DMS114 treated with DMSO at 0.1 percent for 48 hours (cell line): ENCODE measurements at regions not wholly inside any gene's neighbourhood (a gene's known extent, or its start where the extent isn't known, plus 50 kb on each side); places are given as distances from the start of the nearest gene placed in this dataset.
"Not testable (repeated sequence)": the region's sequence is repeated elsewhere in the genome, so short reads cannot be mapped to it uniquely, and the experiment has no call there.

Experiments
- DNase-seq: peaks from one replicate; lab custom pipeline; 2025; ENCODE audit not compliant: unreplicated experiment; lab: John Stamatoyannopoulos, UW

DNA sequence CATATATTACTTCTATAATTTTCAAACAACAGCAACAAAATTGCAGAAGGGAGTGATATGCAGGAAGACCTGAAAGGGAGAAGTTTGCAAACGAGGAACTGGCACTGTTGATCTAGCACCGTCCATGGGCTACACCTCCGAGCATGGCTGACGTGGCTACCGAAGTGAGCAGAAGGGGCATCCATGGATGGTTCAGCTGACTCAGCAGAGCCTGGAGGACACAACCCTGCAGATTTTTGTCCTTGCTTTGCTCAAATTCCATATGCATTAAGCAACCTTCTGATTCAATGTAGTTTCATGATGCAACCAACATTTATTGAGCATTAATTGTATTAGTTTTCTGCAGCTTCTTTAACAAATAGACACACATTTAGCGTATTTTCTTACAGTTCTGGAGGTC lies 191.2 kb downstream of the C1orf94 start:
- DNase-seq, result no peak

GRCh38 chr1:34369701-34370455 lies 193.2 kb downstream of the C1orf94 start:
- no peak for DNase-seq

GRCh38 chr1:34370748-34371147 lies 194.0 kb downstream of the C1orf94 start:
- DNase-seq, result no peak

- DNase-seq, result not testable (repeated sequence)
Measured at GRCh38 chr1:34371179-34371578, 194.5 kb downstream of the C1orf94 start.

- no peak for DNase-seq
Measured at GRCh38 chr1:34371829-34372532, 195.3 kb downstream of the C1orf94 start.

DNA sequence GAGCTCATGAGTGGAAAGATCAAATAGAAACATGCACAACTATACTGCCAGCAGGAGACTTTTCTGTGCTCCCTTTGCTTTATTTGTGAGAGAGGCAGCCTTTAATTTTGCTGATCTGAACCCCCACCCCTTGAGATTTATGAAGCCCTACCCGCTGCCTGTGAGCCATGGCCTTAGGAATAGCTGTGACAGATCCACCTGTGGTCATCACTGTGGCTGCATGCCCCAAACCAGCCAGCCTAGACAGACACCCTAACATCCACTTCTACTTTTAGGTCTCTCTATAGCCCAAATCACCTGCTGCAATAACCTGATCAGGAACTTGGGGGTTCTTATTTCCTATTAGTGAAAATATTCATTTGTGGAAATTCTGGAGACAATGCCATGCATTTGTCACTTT lies 196.2 kb downstream of the C1orf94 start:
- no peak for DNase-seq

- no peak for DNase-seq
Measured at GRCh38 chr1:34373912-34374311, 197.2 kb downstream of the C1orf94 start.

DNA sequence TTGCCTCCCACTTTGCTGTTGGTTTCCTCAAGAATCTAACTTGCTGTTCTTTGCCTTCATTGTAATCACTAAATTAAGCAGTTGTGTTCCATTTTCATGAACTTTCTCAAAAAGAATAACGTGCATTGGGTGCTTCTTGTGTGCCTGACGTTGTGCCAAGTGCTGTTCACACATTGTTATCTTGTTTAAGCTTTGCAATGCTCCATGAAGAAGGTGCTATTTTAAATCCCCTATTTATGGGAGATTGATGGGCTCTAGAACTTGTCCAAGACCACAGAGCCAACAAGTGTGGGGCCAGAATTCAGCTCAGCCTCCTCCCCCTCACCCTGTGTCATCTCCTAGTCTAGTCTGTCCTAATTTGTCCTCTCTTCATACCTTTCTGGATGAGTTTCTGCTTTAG lies 199.8 kb downstream of the C1orf94 start:
- DNase-seq, result no peak

DNA sequence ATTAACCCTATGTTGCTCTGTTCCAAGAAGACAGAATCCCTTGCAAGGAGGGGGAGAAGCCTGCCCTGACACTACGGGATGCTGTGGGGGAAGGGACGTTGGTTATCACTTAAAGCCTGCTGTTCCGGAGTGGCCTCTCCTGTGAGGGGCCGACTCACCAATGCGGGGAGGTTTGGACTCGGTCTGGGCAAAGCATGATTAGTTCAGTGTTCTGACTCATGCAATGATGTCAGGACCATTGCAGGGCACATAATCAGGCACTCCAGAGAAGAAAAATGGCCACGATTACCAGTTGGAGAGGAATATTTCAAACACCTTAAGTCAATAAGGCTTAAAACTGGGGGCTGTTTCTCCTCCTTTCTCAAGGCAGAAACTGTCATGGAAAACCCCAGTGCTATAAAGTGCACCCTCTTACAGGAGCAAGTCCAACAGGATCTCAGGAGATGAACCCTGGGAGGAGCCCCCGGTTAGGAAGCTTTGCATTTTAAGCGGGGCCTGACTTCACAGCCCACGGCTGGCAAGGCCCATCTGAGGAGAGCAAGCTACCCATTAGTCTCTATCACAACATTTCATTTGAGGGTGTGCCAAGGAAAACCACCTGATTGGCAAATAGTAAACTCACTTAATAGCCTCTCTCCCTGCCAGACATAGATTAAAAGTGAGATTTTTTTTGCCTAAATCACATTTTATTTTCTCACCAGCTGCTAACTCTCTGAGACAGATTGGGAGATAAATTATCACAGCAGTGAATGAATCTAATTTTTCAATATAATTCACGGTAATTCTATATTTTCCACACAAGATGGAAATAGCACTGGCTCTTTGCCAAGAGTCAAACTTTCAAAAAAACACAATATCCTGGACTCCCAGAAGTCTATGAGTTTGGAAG lies 202.5 kb downstream of the C1orf94 start:
- DNase-seq, result no peak

- no peak for DNase-seq
Measured at GRCh38 chr1:34379911-34380310, 203.2 kb downstream of the C1orf94 start.

GRCh38 chr1:34380526-34381124 lies 203.9 kb downstream of the C1orf94 start:
- no peak for DNase-seq

DNA sequence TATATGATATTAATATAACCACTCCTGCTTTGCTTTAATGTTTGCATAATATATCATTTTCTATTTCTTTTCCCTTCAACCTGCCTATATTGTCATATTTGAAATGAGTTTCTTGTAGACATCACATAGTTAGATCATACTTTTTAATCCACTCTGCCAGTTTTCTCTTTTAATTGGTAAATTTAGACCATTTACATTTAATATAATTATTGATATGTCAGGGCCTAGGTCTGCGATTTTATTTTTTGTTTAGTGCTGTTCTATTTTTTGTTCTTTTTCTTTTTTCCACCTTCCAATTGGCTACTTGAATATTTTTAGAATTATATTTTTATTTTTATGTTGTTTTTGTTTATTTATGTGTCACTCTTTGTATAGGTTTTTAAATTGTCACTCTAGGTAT lies 213.3 kb downstream of the C1orf94 start:
- DNase-seq, result no peak

DNA sequence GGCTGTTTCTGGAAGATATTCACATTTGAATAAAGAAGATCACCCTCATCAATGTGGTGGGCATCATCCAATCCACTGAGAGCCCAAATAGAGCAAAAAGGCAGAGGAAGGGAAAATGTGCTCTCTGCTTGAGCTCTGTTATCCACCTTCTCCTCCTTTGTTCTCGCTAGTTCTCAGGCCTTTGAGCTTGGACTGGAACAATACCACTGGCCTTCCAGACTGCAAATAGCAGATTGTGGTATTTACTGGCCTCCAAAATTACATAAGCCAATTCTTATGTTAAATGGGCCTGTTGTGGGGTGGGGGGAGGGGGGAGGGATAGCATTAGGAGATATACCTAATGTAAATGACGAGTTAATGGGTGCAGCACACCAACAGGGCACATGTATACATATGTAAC lies 219.3 kb downstream of the C1orf94 start:
- DNase-seq, result no peak

- DNase-seq, result no peak
Measured at GRCh38 chr1:34398241-34398915, 221.7 kb downstream of the C1orf94 start.

DNA sequence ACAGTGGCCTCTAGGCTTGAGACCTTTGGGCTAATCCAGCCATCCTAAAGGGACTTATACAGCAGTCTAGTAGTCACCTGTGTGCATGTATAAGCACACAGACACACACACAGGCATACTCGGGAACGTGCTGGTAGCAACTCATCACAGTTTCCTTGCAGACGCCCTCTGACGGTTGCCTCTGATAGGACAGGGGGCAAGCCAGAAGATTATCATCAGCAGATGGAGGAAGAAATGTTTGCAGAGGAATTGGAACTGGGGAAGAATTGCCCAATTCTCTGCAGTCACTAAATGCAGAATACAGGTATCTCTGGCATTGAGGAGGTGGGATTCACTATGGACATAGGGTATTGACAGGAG lies 222.2 kb downstream of the C1orf94 start:
- no peak for DNase-seq

- no peak for DNase-seq
Measured at GRCh38 chr1:34400675-34401074, 224.0 kb downstream of the C1orf94 start.

GRCh38 chr1:34403156-34403555 lies 226.4 kb downstream of the C1orf94 start:
- no peak for DNase-seq

- DNase-seq, result no peak
Measured at GRCh38 chr1:34404804-34405203, 228.1 kb downstream of the C1orf94 start.

DNA sequence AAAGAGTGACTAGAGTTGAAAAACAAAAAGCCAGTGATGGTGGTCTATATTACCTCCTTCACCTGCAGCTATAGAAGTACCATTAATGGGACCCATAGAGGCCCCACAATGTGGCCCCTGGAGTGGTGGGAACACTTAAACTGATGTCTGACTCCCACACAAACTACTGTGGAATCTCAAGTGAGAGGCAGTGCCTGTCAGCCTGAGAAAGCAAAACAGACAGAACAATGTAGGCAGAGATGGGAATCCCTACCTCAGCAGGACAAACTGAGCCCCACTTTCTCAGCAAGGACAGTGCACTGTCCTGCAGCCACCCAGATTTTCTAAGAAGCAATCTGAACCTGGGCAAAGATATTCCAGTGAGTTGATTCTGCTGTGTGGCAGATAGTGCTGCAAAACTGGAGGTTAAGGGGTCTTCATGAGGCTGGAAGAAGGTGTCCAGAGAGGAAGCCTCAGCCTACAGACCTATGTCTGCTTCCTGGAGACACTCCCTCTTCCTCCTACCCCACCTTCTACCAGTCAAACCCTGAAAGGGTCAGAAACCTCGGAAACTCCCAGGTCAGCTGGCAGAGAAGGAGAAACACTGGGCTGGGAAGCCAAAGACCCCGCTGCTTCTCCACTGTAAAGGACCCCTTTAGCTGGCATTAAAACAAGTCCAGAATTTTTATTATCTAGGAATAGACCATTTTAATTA lies 228.7 kb downstream of the C1orf94 start:
- DNase-seq, result no peak

GRCh38 chr1:34406377-34406776 lies 229.7 kb downstream of the C1orf94 start:
- no peak for DNase-seq
